ENCODE measurements at regions not wholly inside any gene's neighbourhood (a gene's known extent, or its start where the extent isn't known, plus 50 kb on each side); places are given as distances from the start of the nearest gene placed in this dataset.

GRCh38 chr13:73366241-73366640 is 307.4 kb downstream of the KLF5 start:
- no peak for DNase-seq

- DNase-seq, result no peak
These were observed 306.9 kb downstream of the KLF5 start for GRCh38 chr13:73365681-73366080.

GRCh38 chr13:73365252-73365651 is 306.4 kb downstream of the KLF5 start:
- DNase-seq, result no peak

GRCh38 chr13:73364736-73365135 is 305.9 kb downstream of the KLF5 start:
- no peak for DNase-seq

- no peak for DNase-seq
These were observed 299.8 kb downstream of the KLF5 start for GRCh38 chr13:73358606-73359095.

GRCh38 chr13:73355134-73355533 is 296.3 kb downstream of the KLF5 start:
- DNase-seq, result no peak

- no peak for DNase-seq
These were observed 292.9 kb downstream of the KLF5 start for GRCh38 chr13:73351730-73352129.

- no peak for DNase-seq
These were observed 282.9 kb downstream of the KLF5 start for GRCh38 chr13:73341748-73342147.

GRCh38 chr13:73340069-73340468 is 281.3 kb downstream of the KLF5 start:
- no peak for DNase-seq

- no peak for DNase-seq
These were observed 280.3 kb downstream of the KLF5 start for GRCh38 chr13:73339086-73339485.

- DNase-seq, result no peak
These were observed 279.6 kb downstream of the KLF5 start for GRCh38 chr13:73338389-73338788.

- DNase-seq, result no peak
These were observed 278.7 kb downstream of the KLF5 start for GRCh38 chr13:73337532-73337931.

- no peak for DNase-seq
These were observed 278.0 kb downstream of the KLF5 start for GRCh38 chr13:73336773-73337172.

GRCh38 chr13:73335944-73336343 is 277.1 kb downstream of the KLF5 start:
- no peak for DNase-seq

GRCh38 chr13:73335210-73335609 is 276.4 kb downstream of the KLF5 start:
- no peak for DNase-seq

GRCh38 chr13:73334445-73334844 is 275.6 kb downstream of the KLF5 start:
- DNase-seq, result no peak

- no peak for DNase-seq
These were observed 272.8 kb downstream of the KLF5 start for GRCh38 chr13:73331556-73331955.

GRCh38 chr13:73329355-73329754 is 270.6 kb downstream of the KLF5 start:
- DNase-seq, result no peak

- DNase-seq, result no peak
These were observed 268.8 kb downstream of the KLF5 start for GRCh38 chr13:73327579-73327978.

GRCh38 chr13:73325723-73326558 is 267.1 kb downstream of the KLF5 start:
- DNase-seq, result no peak

- DNase-seq, result no peak
These were observed 266.3 kb downstream of the KLF5 start for GRCh38 chr13:73324842-73325722.

GRCh38 chr13:73323615-73324014 is 264.8 kb downstream of the KLF5 start:
- no peak for DNase-seq

- DNase-seq, result no peak
These were observed 262.2 kb downstream of the KLF5 start for GRCh38 chr13:73321043-73321442.

- no peak for DNase-seq
These were observed 258.3 kb downstream of the KLF5 start for GRCh38 chr13:73317140-73317539.
